ENCODE measurements at regions not wholly inside any gene's neighbourhood (a gene's known extent, or its start where the extent isn't known, plus 50 kb on each side); places are given as distances from the start of the nearest gene placed in this dataset.
"Not testable (repeated sequence)": the region's sequence is repeated elsewhere in the genome, so short reads cannot be mapped to it uniquely, and the experiment has no call there.

DNA sequence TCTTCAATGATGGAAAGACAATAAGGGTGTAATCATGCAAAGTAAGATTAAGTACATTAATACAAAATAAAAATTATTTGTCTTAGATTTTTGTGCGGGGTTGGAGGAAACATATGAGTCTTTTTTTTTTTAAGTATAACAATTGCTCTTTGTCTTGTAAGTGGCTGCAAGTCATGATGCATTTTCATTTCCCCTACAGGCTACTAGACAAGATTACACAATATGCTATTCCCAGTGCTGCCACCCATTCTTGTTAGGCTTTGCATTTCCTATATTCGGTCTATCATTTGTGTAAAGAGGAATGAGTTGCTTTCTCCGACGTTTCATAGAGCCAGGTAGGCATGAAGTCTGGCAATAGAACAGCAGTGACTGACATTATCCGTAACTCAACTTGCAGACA is 294.2 kb upstream of the CYLC2 start:
- no peak overlapping the region for H3K4me3 ChIP-seq (ENCODE audit: low read length)
- H3K4me1 ChIP-seq (ENCODE audit: insufficient read depth, low read length): no peaks in the 10 kb centered on the region
- no peaks in the 10 kb centered on the region for H3K27me3 ChIP-seq (ENCODE audit: insufficient read depth, low read length)
- no peaks in the 10 kb centered on the region for H3K9me3 ChIP-seq (ENCODE audit: low read length)
- H2AFZ ChIP-seq (ENCODE audit: low read depth, low read length): no peak overlapping the region
- H3K36me3 ChIP-seq (ENCODE audit: insufficient read depth, low read length): no peaks in the 10 kb centered on the region

DNA sequence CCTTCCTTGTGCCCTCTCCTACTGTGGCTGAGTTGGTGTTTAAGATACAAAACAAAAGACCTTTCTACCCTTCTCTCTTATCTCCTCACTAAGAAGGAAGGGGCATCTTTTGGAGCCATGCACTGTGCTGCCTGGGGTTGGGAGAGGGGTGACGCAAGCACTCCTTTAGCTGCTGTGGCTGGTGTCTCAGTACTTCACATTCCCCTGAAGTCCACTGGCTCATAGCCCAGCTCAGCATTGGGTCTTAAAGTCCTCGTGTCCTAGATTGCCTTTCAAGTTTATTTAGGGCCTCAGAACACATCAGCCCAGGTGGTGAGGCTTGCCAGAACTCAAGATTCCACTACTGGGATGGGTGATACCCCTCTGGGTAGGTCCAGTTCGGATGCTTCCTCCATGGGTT is 325.9 kb upstream of the CYLC2 start:
- H3K36me3 ChIP-seq (ENCODE audit: insufficient read depth, low read length): no peaks in the 10 kb centered on the region
- no peaks in the 10 kb centered on the region for H3K9me3 ChIP-seq (ENCODE audit: low read length)
- no peak overlapping the region for H3K4me3 ChIP-seq (ENCODE audit: low read length)
- H3K27me3 ChIP-seq (ENCODE audit: insufficient read depth, low read length): no peaks in the 10 kb centered on the region
- H3K4me1 ChIP-seq (ENCODE audit: insufficient read depth, low read length): no peaks in the 10 kb centered on the region
- H2AFZ ChIP-seq (ENCODE audit: low read depth, low read length): no peak overlapping the region

DNA sequence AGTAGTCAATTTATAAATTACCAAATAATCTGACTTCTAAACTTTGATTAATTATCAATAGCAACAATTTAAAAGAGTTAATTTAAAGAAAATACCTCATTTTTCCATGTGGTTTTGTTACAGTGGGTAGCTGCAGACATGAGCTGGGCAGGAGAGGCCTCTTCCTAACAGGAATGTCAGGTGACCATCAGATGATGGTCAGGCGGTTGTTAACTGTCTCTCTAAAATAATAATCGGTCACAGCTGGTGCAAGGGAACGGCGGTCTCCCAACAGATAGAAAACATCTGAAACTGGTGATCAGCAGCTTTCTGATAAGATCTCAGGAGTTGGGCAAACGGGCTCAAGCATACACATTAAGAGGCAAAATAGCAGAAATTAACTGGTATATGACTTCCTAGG is 342.7 kb upstream of the CYLC2 start:
- no peaks in the 10 kb centered on the region for H3K27me3 ChIP-seq (ENCODE audit: insufficient read depth, low read length)
- no peaks in the 10 kb centered on the region for H3K4me1 ChIP-seq (ENCODE audit: insufficient read depth, low read length)
- H3K36me3 ChIP-seq (ENCODE audit: insufficient read depth, low read length): no peaks in the 10 kb centered on the region
- H3K4me3 ChIP-seq (ENCODE audit: low read length): no peak overlapping the region
- H3K9me3 ChIP-seq (ENCODE audit: low read length): no peaks in the 10 kb centered on the region
- H2AFZ ChIP-seq (ENCODE audit: low read depth, low read length): no peak overlapping the region

DNA sequence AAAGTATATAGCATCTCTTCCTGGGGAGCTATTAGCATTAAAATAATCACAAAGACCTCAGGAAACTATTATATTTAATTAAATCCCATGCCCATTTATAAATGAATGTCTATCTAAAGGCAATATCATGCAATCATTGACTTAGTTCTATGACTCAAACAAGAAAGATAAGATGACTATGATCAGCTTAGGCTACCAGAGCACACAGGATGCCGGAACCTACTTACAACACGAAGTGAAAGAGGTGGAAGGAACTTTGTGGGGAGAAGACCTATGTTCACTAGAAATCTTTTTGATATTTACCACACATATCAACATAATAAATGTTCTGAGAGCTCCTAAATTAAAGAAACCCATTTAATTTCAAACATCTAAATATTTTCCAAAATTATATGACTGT is 344.2 kb upstream of the CYLC2 start:
- Histone ChIP-seq H3K4me1 (ENCODE audit: insufficient read depth, low read length) (no peaks in the 10 kb centered on the region), H2AFZ (ENCODE audit: low read depth, low read length) (no peak overlapping the region), H3K36me3 (ENCODE audit: insufficient read depth, low read length) (no peaks in the 10 kb centered on the region), H3K9me3 (ENCODE audit: low read length) (no peaks in the 10 kb centered on the region), H3K27me3 (ENCODE audit: insufficient read depth, low read length) (no peaks in the 10 kb centered on the region), H3K4me3 (ENCODE audit: low read length) (no peak overlapping the region)

DNA sequence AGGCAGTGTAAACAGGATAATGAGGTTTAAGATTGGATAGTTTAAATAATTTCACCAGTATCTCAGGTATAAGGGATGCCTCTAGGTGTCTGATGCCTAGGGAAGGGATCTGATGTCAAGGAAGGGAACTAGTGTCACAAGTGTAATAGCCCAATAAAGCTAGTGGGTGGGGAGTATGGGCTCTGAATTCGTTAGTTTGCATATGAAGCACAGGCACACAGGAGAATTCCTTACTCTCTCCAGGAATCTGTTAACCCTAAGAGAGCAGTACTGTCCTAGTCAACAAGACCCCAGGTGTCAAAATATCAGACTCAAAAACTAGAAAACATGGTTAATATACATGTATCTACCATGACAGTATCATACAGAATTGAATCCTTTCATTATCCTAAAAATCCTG is 352.5 kb upstream of the CYLC2 start:
- H3K4me3 ChIP-seq (ENCODE audit: low read length): no peak overlapping the region
- no peaks in the 10 kb centered on the region for H3K36me3 ChIP-seq (ENCODE audit: insufficient read depth, low read length)
- H3K9me3 ChIP-seq (ENCODE audit: low read length): no peaks in the 10 kb centered on the region
- H3K27me3 ChIP-seq (ENCODE audit: insufficient read depth, low read length): no peaks in the 10 kb centered on the region
- H3K4me1 ChIP-seq (ENCODE audit: insufficient read depth, low read length): no peaks in the 10 kb centered on the region
- no peak overlapping the region for H2AFZ ChIP-seq (ENCODE audit: low read depth, low read length)

DNA sequence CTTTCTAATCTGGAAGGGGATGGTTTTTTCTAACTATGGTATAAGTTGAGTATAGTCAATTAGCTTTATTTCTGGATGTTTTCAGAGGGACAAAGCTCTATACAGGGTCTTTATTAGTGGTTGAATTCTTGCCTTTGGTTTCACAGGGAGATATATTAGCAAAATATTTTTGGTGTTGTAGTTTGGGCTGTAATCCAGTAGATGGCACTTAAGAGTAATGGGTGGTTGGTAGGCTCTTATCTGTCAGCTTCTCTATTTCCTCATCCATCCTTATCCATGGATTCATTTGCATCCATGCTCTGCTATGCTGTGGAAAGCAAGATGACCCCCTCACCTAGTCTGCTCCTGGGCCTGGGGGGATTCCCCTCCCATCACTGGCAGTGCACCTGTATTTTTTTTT is 363.6 kb upstream of the CYLC2 start:
- Histone ChIP-seq H3K4me1 (ENCODE audit: insufficient read depth, low read length) (no peaks in the 10 kb centered on the region), H3K9me3 (ENCODE audit: low read length) (no peaks in the 10 kb centered on the region), H2AFZ (ENCODE audit: low read depth, low read length) (no peak overlapping the region), H3K27me3 (ENCODE audit: insufficient read depth, low read length) (no peaks in the 10 kb centered on the region), H3K36me3 (ENCODE audit: insufficient read depth, low read length) (no peaks in the 10 kb centered on the region), H3K4me3 (ENCODE audit: low read length) (no peak overlapping the region)

DNA sequence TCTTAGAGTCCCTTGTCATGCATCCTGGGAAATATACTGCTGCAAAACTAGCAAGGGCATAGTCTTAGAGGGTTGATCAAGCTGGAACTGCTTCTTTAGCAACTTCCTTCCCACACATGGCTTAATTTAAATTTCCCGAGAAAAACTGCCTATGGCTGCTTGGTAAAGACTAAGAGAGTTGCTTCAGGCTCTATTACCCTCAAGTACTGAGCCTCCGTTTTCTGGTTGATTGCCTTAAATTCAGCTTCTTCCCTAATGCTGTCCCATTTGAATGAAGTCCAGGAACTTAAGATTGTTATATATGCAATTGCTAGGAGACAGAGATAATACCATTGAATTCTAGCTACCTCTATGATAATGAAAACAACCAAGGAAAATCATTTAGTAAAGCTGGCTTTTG is 385.7 kb upstream of the CYLC2 start:
- Histone ChIP-seq H2AFZ (ENCODE audit: low read depth, low read length) (no peak overlapping the region), H3K36me3 (ENCODE audit: insufficient read depth, low read length) (no peaks in the 10 kb centered on the region), H3K27me3 (ENCODE audit: insufficient read depth, low read length) (no peaks in the 10 kb centered on the region), H3K9me3 (ENCODE audit: low read length) (no peaks in the 10 kb centered on the region), H3K4me3 (ENCODE audit: low read length) (no peak overlapping the region), H3K4me1 (ENCODE audit: insufficient read depth, low read length) (no peaks in the 10 kb centered on the region)

DNA sequence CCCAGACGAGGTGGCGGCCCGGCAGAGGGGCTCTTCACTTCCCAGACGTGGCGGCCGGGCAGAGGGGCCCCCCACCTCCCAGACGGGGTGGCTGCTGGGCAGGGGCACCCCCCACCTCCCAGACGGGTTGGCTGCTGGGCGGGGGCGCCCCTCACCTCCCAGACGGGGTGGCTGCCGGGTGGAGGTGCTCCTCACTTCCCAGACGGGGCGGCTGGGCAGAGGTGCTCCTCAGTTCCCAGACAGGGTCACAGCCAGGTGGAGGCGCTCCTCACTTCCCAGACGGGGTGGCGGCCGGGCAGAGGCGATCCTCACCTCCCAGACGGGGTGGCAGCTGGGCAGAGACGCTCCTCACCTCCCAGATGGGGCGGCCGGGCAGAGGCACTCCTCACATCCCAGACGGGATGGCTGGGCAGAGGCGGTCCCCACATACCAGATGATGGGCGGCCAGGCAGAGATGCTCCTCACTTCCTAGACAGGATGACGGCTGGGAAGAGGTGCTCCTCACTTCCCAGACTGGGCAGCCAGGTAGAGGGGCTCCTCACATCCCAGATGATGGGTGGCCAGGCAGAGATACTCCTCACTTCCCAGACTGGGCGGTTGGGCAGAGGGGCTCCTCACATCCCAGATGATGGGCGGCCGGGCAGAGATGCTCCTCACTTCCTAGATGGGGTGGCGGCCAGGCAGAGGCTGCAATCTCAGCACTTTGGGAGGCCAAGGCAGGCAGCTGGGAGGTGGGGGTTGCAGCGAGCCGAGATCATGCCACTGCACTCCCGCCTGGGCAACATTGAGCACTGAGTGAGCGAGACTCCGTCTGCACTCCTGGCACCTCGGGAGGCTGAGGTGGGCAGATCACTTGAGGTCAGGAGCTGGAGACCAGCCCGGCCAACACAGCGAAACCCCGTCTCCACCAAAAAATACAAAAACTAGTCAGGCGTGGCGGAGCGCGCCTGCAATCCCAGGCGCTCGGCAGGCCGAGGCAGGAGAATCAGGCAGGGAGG is 391.6 kb upstream of the CYLC2 start:
- not testable (repeated sequence) for H3K9me3 ChIP-seq (ENCODE audit: low read length); H3K27me3 ChIP-seq (ENCODE audit: insufficient read depth, low read length); H2AFZ ChIP-seq (ENCODE audit: low read depth, low read length)

DNA sequence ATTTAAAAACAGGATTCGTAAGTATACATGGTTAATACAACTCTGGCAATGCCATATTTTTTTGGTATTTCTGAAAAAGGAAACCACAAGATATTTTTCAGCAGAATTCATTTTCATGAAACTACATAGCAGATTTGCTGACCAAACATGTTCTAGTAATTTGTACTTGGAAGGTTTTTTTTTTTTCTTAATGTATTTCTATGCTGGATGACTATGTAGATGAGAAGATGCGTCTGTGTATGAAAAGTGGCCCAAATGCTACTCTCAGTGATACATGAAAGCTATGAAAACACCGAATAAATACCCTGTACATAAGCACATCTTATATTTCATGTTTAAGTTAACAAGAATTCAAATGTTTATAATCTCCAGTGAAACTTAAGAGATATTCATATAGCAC is 400.9 kb upstream of the CYLC2 start:
- H3K36me3 ChIP-seq (ENCODE audit: insufficient read depth, low read length): no peaks in the 10 kb centered on the region
- H3K27me3 ChIP-seq (ENCODE audit: insufficient read depth, low read length): no peaks in the 10 kb centered on the region
- H3K9me3 ChIP-seq (ENCODE audit: low read length): no peaks in the 10 kb centered on the region

More for the DNA sequence above, 391.6 kb upstream of the CYLC2 start:
- not testable (repeated sequence) for H3K4me3 ChIP-seq (ENCODE audit: low read length); H3K36me3 ChIP-seq (ENCODE audit: insufficient read depth, low read length); H3K4me1 ChIP-seq (ENCODE audit: insufficient read depth, low read length)

DNA sequence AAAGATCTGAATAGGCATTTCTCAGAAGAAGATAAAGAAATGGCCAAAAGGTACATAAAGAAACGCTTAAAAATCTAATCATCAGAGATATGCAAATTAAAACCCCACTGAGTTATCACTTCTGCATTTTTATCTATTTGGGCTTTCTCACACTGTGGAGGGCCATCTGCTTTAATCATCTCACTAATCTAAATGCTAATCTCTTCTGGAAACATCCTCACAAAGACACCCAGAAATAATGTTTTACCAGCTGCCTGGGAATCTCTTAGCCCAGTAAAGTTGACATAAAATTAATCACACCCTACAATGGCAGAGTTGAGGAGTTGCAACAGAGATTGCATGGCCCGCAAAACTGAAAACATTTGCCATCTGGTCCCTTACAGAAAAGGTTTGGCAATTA is 407.9 kb upstream of the CYLC2 start:
- Histone ChIP-seq H3K36me3 (ENCODE audit: insufficient read depth, low read length) (no peaks in the 10 kb centered on the region), H3K9me3 (ENCODE audit: low read length) (no peaks in the 10 kb centered on the region), H3K27me3 (ENCODE audit: insufficient read depth, low read length) (no peaks in the 10 kb centered on the region), H2AFZ (ENCODE audit: low read depth, low read length) (no peak overlapping the region), H3K4me1 (ENCODE audit: insufficient read depth, low read length) (no peaks in the 10 kb centered on the region), H3K4me3 (ENCODE audit: low read length) (no peak overlapping the region)

More for the DNA sequence above, 400.9 kb upstream of the CYLC2 start:
- Histone ChIP-seq H2AFZ (ENCODE audit: low read depth, low read length) (no peak overlapping the region), H3K4me1 (ENCODE audit: insufficient read depth, low read length) (no peaks in the 10 kb centered on the region), H3K4me3 (ENCODE audit: low read length) (no peak overlapping the region)

DNA sequence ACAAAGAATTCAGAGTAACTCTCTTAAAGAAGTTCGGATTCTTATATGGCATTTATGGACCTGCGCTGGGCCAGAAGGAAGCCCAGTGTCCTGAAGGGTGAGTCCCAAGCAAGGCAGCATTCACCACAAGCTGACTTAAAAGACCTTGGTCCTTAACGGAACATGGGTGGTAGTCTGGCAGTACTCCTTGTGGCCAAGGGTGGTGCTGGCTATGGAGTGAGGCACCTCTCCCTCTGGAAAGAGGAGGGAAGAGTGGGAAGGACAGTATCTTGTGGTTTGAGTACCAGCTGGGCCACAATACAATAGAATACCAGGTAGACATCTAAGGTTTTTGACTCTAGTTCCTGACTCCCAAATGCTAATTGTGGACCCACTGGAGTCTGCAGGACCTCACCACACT is 425.7 kb upstream of the CYLC2 start:
- Histone ChIP-seq H3K4me1 (ENCODE audit: insufficient read depth, low read length) (no peaks in the 10 kb centered on the region), H2AFZ (ENCODE audit: low read depth, low read length) (no peak overlapping the region)

DNA sequence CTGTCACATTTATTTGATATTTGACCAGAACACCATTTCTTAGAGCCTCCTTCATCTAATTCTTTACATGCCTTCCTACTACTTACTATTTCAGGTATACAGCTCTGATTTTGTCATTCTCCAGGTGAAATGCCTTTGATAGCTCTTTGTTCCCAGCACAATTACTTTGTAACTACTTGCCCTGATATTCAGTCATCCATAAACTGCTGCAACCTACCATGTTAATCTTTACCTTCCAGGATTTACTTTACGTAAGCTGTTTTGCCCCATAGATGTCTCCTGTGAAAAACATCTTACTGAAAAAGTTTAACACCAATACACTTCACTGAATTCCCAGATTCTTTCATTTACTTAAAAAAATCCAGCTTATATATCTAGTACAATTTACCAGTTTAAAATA is 443.8 kb upstream of the CYLC2 start:
- H2AFZ ChIP-seq (ENCODE audit: low read depth, low read length): no peak overlapping the region
- H3K36me3 ChIP-seq (ENCODE audit: insufficient read depth, low read length): no peaks in the 10 kb centered on the region
- H3K9me3 ChIP-seq (ENCODE audit: low read length): no peaks in the 10 kb centered on the region
- no peaks in the 10 kb centered on the region for H3K27me3 ChIP-seq (ENCODE audit: insufficient read depth, low read length)
- no peak overlapping the region for H3K4me3 ChIP-seq (ENCODE audit: low read length)
- no peaks in the 10 kb centered on the region for H3K4me1 ChIP-seq (ENCODE audit: insufficient read depth, low read length)

More for the DNA sequence above, 425.7 kb upstream of the CYLC2 start:
- H3K36me3 ChIP-seq (ENCODE audit: insufficient read depth, low read length): no peaks in the 10 kb centered on the region
- H3K4me3 ChIP-seq (ENCODE audit: low read length): no peak overlapping the region
- no peaks in the 10 kb centered on the region for H3K9me3 ChIP-seq (ENCODE audit: low read length)
- H3K27me3 ChIP-seq (ENCODE audit: insufficient read depth, low read length): no peaks in the 10 kb centered on the region

DNA sequence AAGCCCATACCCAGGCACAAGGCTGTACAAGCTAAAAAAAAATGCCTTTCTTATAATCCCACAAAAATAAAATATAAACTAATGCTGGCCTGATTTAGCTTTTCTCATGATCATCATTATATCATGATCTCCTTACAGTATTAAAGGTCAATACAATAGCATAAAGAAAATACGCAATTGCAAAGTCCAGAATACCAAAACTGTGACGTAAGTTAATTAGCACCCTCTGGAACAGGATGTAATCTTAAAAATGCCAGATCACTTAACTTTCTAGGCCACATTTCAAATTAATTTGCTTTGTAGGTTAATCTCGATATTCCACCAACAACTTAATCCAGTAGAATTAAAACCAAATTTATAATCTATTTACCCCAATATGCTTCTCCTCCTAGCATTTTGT is 444.2 kb upstream of the CYLC2 start:
- H3K27me3 ChIP-seq (ENCODE audit: insufficient read depth, low read length): no peaks in the 10 kb centered on the region
- H3K9me3 ChIP-seq (ENCODE audit: low read length): no peaks in the 10 kb centered on the region
- no peak overlapping the region for H2AFZ ChIP-seq (ENCODE audit: low read depth, low read length)
- no peaks in the 10 kb centered on the region for H3K36me3 ChIP-seq (ENCODE audit: insufficient read depth, low read length)
- no peaks in the 10 kb centered on the region for H3K4me1 ChIP-seq (ENCODE audit: insufficient read depth, low read length)
- no peak overlapping the region for H3K4me3 ChIP-seq (ENCODE audit: low read length)

DNA sequence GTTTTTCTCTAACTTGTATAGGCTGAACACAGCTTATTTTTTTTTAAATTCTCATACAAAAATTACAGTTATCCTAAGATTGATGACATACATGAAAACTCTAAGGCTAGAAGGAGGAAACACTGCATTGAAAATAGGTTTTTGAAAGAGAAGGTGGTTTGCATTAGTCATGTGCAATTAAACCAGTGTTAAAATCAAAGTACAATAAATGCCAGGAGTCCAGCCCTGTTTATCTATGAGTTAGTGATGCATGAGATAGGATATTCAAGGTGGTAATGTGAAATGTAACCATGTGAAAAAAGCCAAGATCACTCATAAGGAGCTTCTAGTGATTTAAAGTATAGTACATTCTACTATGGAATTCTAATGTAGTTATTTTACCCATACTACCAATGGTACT is 444.9 kb upstream of the CYLC2 start:
- Histone ChIP-seq H3K27me3 (ENCODE audit: insufficient read depth, low read length) (no peaks in the 10 kb centered on the region), H3K4me1 (ENCODE audit: insufficient read depth, low read length) (no peaks in the 10 kb centered on the region), H2AFZ (ENCODE audit: low read depth, low read length) (no peak overlapping the region), H3K4me3 (ENCODE audit: low read length) (no peak overlapping the region), H3K36me3 (ENCODE audit: insufficient read depth, low read length) (no peaks in the 10 kb centered on the region), H3K9me3 (ENCODE audit: low read length) (no peaks in the 10 kb centered on the region)
